ENCODE measurements at regions not wholly inside any gene's neighbourhood (a gene's known extent, or its start where the extent isn't known, plus 50 kb on each side); places are given as distances from the start of the nearest gene placed in this dataset.
A peak's percentile ranks its signal among the peaks of the same experiment; 100 is the strongest.

GRCh38 chr3:66789580-66790237 is 208.4 kb upstream of the KBTBD8 start:
- TF ChIP-seq, protein P1, sequence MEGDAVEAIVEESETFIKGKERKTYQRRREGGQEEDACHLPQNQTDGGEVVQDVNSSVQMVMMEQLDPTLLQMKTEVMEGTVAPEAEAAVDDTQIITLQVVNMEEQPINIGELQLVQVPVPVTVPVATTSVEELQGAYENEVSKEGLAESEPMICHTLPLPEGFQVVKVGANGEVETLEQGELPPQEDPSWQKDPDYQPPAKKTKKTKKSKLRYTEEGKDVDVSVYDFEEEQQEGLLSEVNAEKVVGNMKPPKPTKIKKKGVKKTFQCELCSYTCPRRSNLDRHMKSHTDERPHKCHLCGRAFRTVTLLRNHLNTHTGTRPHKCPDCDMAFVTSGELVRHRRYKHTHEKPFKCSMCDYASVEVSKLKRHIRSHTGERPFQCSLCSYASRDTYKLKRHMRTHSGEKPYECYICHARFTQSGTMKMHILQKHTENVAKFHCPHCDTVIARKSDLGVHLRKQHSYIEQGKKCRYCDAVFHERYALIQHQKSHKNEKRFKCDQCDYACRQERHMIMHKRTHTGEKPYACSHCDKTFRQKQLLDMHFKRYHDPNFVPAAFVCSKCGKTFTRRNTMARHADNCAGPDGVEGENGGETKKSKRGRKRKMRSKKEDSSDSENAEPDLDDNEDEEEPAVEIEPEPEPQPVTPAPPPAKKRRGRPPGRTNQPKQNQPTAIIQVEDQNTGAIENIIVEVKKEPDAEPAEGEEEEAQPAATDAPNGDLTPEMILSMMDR (IDR thresholded peaks at IDR 0.05; ENCODE audit: low read depth, low read length), result no peak
- no peak for DNase-seq (ENCODE audit: low read depth in 2 of 2)
- H3K4me3 ChIP-seq (replicated peaks in 1 of 2; ENCODE audit: low read depth in 2 of 2, low read length in 2 of 2), result no peak overlapping the region

DNA sequence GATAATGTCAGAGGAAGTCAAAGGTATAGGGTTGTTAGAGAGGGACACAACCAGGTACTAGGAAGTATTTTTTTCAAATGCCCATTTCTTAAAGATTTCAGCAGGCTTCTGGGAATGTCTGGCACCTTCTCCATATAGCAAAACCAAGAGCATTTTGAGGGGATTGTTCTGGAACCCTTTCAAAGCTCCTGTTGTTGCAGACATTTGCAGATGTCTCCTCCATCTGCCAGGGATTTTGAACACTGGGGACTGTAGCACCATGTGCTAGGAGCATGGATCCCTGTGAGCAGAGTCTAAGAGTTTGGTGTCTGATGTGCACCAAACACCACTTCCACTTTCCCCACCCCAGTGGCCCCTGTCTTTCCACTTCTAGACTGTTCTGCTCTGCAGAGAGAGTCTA is 206.0 kb upstream of the KBTBD8 start:
- H3K4me3 ChIP-seq (replicated peaks in 1 of 2; ENCODE audit: low read depth in 2 of 2, low read length in 2 of 2), result no peak overlapping the region
- TF ChIP-seq, protein P1 (IDR thresholded peaks at IDR 0.05; ENCODE audit: low read depth, low read length), result no peak
- no peak for DNase-seq (ENCODE audit: low read depth in 2 of 2)

GRCh38 chr3:66795365-66795764 is 202.7 kb upstream of the KBTBD8 start:
- H3K4me3 ChIP-seq (replicated peaks in 1 of 2; ENCODE audit: low read depth in 2 of 2, low read length in 2 of 2), result no peak overlapping the region
- peak in 1 of 2 donors; percentile 77 for DNase-seq (ENCODE audit: low read depth in 2 of 2)
- TF ChIP-seq, protein P1 (IDR thresholded peaks at IDR 0.05; ENCODE audit: low read depth, low read length), result no peak

- TF ChIP-seq, protein P1 (IDR thresholded peaks at IDR 0.05; ENCODE audit: low read depth, low read length), result no peak
- no peak overlapping the region for H3K4me3 ChIP-seq (replicated peaks in 1 of 2; ENCODE audit: low read depth in 2 of 2, low read length in 2 of 2)
- DNase-seq (ENCODE audit: low read depth in 2 of 2), result no peak
Measured at GRCh38 chr3:66796343-66796742, 201.8 kb upstream of the KBTBD8 start.

DNA sequence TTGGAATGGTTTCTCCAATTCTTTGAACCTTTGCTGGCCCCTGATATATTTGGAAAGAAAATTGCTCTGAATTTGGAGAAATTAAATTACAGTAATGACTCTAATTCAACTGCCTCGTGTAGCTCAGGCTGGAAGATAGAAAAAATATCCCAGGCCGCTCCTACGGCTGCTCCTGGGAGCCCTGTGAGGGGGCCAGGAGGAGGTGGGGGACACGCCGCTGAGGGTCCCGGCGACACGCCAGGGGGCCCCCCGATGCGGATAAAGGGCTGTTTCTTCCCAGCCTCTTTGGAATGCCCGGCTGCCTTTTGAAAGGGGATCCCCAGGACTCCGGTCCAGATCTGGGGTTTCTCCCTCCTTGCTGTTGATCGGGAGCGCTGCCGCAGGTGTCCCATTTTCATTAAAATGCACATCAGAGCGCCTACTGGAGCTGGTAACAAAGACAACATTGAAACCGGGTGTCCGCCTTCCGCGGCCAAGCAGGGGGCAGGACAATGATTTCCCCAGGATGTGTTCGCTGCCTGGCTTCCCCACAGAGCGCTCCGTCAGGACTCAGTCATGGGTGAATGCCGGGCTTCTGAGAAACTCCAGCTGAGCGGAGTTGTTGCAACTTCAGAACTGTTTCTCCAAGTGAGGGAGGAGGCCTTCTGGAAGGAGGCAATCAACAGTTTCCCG is 200.1 kb upstream of the KBTBD8 start:
- peak overlapping the region in 1 of 2 donors; percentile 3 for H3K4me3 ChIP-seq (replicated peaks in 1 of 2; ENCODE audit: low read depth in 2 of 2, low read length in 2 of 2)
- TF ChIP-seq, protein P1 (IDR thresholded peaks at IDR 0.05; ENCODE audit: low read depth, low read length), result no peak
- DNase-seq (ENCODE audit: low read depth in 2 of 2), result peak; percentile 52 to 65

GRCh38 chr3:66800941-66801545 is 197.1 kb upstream of the KBTBD8 start:
- peak in 1 of 2 donors; percentile 49 for DNase-seq (ENCODE audit: low read depth in 2 of 2)

More at GRCh38 chr3:66800941-66801545, 197.1 kb upstream of the KBTBD8 start:
- TF ChIP-seq, protein P1 (IDR thresholded peaks at IDR 0.05; ENCODE audit: low read depth, low read length), result no peak
- no peak overlapping the region for H3K4me3 ChIP-seq (replicated peaks in 1 of 2; ENCODE audit: low read depth in 2 of 2, low read length in 2 of 2)

Data from cardiac fibroblast (primary cell).